Tibial artery (tissue), 4 donors: ENCODE measurements at regions not wholly inside any gene's neighbourhood (a gene's known extent, or its start where the extent isn't known, plus 50 kb on each side); places are given as distances from the start of the nearest gene placed in this dataset.

Source experiments
- DNase-seq, 2 donors: peaks; one replicate each; pipeline ENCODE4 v3.0.0-alpha.2; 2019
- H3K27ac ChIP-seq, 2 donors: fragments of 200-600 bp; sonication (generic) in 1 of 2; 1 replicate in 1 of 2; 2 replicates in 1 of 2; pipeline ENCODE4 v1.5.1; 2018 to 2019; ENCODE audit warnings: mild to moderate bottlenecking in 1 of 2
- H3K27me3 ChIP-seq, 2 donors: fragments of 200-600 bp; sonication (generic) in 1 of 2; one replicate each; pipeline versions ENCODE4 v1.5.1 to v1.6.0; 2016 to 2019
- H3K36me3 ChIP-seq, 3 donors: fragments of 200-600 bp; sonication (generic) in 2 of 3; one replicate each; pipeline ENCODE4 v1.5.1; 2016 to 2019; ENCODE audit warnings: mild to moderate bottlenecking in 2 of 3
- H3K4me1 ChIP-seq, 4 donors: fragments of 200-600 bp; sonication (generic) in 2 of 4; 1 replicate in 3 of 4; 2 replicates in 1 of 4; pipeline ENCODE4 v1.5.1; 2016 to 2019
- H3K4me3 ChIP-seq, 2 donors: fragments of 200-600 bp; sonication (generic) in 1 of 2; 1 replicate in 1 of 2; 2 replicates in 1 of 2; pipeline ENCODE4 v1.5.1; 2018 to 2019; ENCODE audit warnings: mild to moderate bottlenecking in 2 of 2
- H3K9me3 ChIP-seq, 3 donors: fragments of 200-600 bp; sonication (generic) in 1 of 3; one replicate each; pipeline ENCODE4 v1.5.1; 2016 to 2019
- CTCF ChIP-seq, 2 experiments: fragments of 200-600 bp in 1 of 2; fragments of 450-650 bp in 1 of 2; IDR thresholded peaks; one replicate each; pipeline ENCODE4 v1.5.1; 2017 to 2019; ENCODE audit warnings: antibody characterized with exemption in 2 of 2, mild to moderate bottlenecking in 1 of 2, moderate library complexity in 1 of 2
- intact Hi-C: fragments of 100-400 bp; cut with DNase I; formaldehyde crosslinking; loops from one replicate; pipeline ENCODE4 v1.15.0; 2023; ENCODE audit warnings: low total_unique reads

- no peaks in the 10 kb centered on the region for H3K27me3 ChIP-seq
- H3K36me3 ChIP-seq = no peaks in the 10 kb centered on the region
- H3K27ac ChIP-seq = peak overlapping the region; percentile 58 to 62
- H3K9me3 ChIP-seq = no peaks in the 10 kb centered on the region
- H3K4me1 ChIP-seq = peaks cover 0 to 24% (median 4%) of the 10 kb centered on the region in 4 donors
- DNase-seq = no peak
- H3K4me3 ChIP-seq = no peak overlapping the region
- intact Hi-C loops = no loop called here
- TF ChIP-seq CTCF (IDR thresholded peaks at IDR 0.05) = no peak
These were observed 120.7 kb upstream of the BANK1 start for GRCh38 chr4:101669832-101670188.

GRCh38 chr4:101669138-101669831 is 121.2 kb upstream of the BANK1 start:
- Histone ChIP-seq H3K4me3 (no peak overlapping the region), H3K27ac (peak overlapping the region; percentile 58 to 62), H3K4me1 (peaks cover 0 to 24% (median 4%) of the 10 kb centered on the region in 4 donors), H3K36me3 (no peaks in the 10 kb centered on the region), H3K27me3 (no peaks in the 10 kb centered on the region), H3K9me3 (no peaks in the 10 kb centered on the region)
- TF ChIP-seq CTCF (IDR thresholded peaks at IDR 0.05) = no peak
- DNase-seq = peak in 1 of 2 donors; percentile 33
- intact Hi-C loops = no loop called here

GRCh38 chr4:101667348-101667747 is 123.2 kb upstream of the BANK1 start:
- TF ChIP-seq CTCF (IDR thresholded peaks at IDR 0.05) = no peak
- Histone ChIP-seq H3K27me3 (no peaks in the 10 kb centered on the region), H3K9me3 (no peaks in the 10 kb centered on the region), H3K4me3 (no peak overlapping the region), H3K36me3 (no peaks in the 10 kb centered on the region), H3K27ac (no peak overlapping the region), H3K4me1 (peaks cover 0 to 24% (median 4%) of the 10 kb centered on the region in 4 donors)
- no peak for DNase-seq
- intact Hi-C loops = no loop called here

GRCh38 chr4:101660607-101661006 is 129.9 kb upstream of the BANK1 start:
- Histone ChIP-seq H3K4me1 (no peaks in the 10 kb centered on the region), H3K4me3 (no peak overlapping the region), H3K9me3 (no peaks in the 10 kb centered on the region), H3K36me3 (no peaks in the 10 kb centered on the region), H3K27me3 (no peaks in the 10 kb centered on the region), H3K27ac (no peak overlapping the region)
- no peak for DNase-seq
- no peak for TF ChIP-seq CTCF (IDR thresholded peaks at IDR 0.05)
- intact Hi-C loops = no loop called here

GRCh38 chr4:101655857-101656256 is 134.7 kb upstream of the BANK1 start:
- DNase-seq = no peak
- Histone ChIP-seq H3K4me3 (no peak overlapping the region), H3K4me1 (no peaks in the 10 kb centered on the region), H3K27ac (no peak overlapping the region), H3K27me3 (no peaks in the 10 kb centered on the region), H3K9me3 (no peaks in the 10 kb centered on the region), H3K36me3 (no peaks in the 10 kb centered on the region)
- intact Hi-C loops = no loop called here
- no peak for TF ChIP-seq CTCF (IDR thresholded peaks at IDR 0.05)

- Histone ChIP-seq H3K4me3 (no peak overlapping the region), H3K27ac (no peak overlapping the region), H3K36me3 (no peaks in the 10 kb centered on the region), H3K27me3 (no peaks in the 10 kb centered on the region), H3K9me3 (no peaks in the 10 kb centered on the region), H3K4me1 (peaks cover 0 to 3% (median 0%) of the 10 kb centered on the region in 4 donors)
- intact Hi-C loops = no loop called here
- TF ChIP-seq CTCF (IDR thresholded peaks at IDR 0.05) = no peak
- no peak for DNase-seq
These were observed 135.5 kb upstream of the BANK1 start for GRCh38 chr4:101655005-101655404.
